SK-N-SH (cell line): ENCODE measurements at regions not wholly inside any gene's neighbourhood (a gene's known extent, or its start where the extent isn't known, plus 50 kb on each side); places are given as distances from the start of the nearest gene placed in this dataset.

ENCODE experiments used
- CTCF ChIA-PET: fragments of 300-600, 350-600 bp; formaldehyde crosslinking; extraction: SDS; loops from one replicate; lab custom pipeline; 2021; lab: Yijun Ruan, JAX
- POLR2A ChIA-PET: fragments of 350-600 bp; sonication (Branson Sonifier 250); formaldehyde crosslinking; extraction: SDS; loops from one replicate; lab custom pipeline; 2020; ENCODE audit warnings: antibody characterized with exemption, inconsistent platforms; lab: Yijun Ruan, JAX
- DNase-seq: peaks from one replicate; pipeline ENCODE4 v3.0.0; 2012
- H2AFZ ChIP-seq: fragments of 200-600 bp; sonication (generic); 2 replicates; pipeline ENCODE4 v1.8.1; 2016; ENCODE audit warnings: antibody characterized with exemption, mild to moderate bottlenecking, low read depth
- H3F3A ChIP-seq: fragments of 200-600 bp; sonication (generic); replicated peaks from 2 replicates; pipeline ENCODE3; 2016; ENCODE audit warnings: antibody characterized with exemption, mild to moderate bottlenecking; ENCODE audit not compliant: insufficient read depth
- H3K27ac ChIP-seq, 2 experiments: fragments of 200-500 bp in 1 of 2; fragments of 200-600 bp in 1 of 2; sonication (Bioruptor generic) in 1 of 2; sonication (generic), shearing (Covaris generic) in 1 of 2; 2 replicates each; pipeline versions ENCODE4 v1.5.1 to v1.6.1; 2014 to 2016; ENCODE audit warnings: low read depth in 2 of 2, inconsistent platforms in 1 of 2, low read length in 1 of 2, mild to moderate bottlenecking in 1 of 2, mixed read lengths in 1 of 2
- H3K27me3 ChIP-seq: fragments of 200-600 bp; sonication (generic), shearing (Covaris generic); 2 replicates; pipeline ENCODE4 v1.6.1; 2016; ENCODE audit warnings: mixed run types; ENCODE audit not compliant: insufficient read depth
- H3K36me3 ChIP-seq, 2 experiments: fragments of 200-500 bp in 1 of 2; fragments of 200-600 bp in 1 of 2; sonication (Bioruptor generic) in 1 of 2; sonication (generic) in 1 of 2; replicated peaks in 1 of 2; 2 replicates each; pipeline versions ENCODE3 to v1.5.1; 2014 to 2016; ENCODE audit warnings: low read length in 1 of 2, mild to moderate bottlenecking in 1 of 2; ENCODE audit not compliant: insufficient read depth in 2 of 2, control insufficient read depth in 1 of 2
- H3K4me1 ChIP-seq, 2 experiments: fragments of 200-500 bp in 1 of 2; fragments of 200-600 bp in 1 of 2; sonication (Bioruptor generic) in 1 of 2; sonication (generic), shearing (Covaris generic) in 1 of 2; 2 replicates each; pipeline versions ENCODE4 v1.5.1 to v1.6.1; 2014 to 2016; ENCODE audit warnings: low read depth in 1 of 2, low read length in 1 of 2, mixed run types in 1 of 2; ENCODE audit not compliant: insufficient read depth in 2 of 2, control insufficient read depth in 1 of 2
- H3K4me2 ChIP-seq: fragments of 200-600 bp; sonication (generic), shearing (Covaris generic); 2 replicates; pipeline ENCODE4 v1.6.1; 2017; ENCODE audit warnings: mixed run types
- H3K4me3 ChIP-seq, 2 experiments: fragments of 200-500 bp in 1 of 2; fragments of 200-600 bp in 1 of 2; sonication (Bioruptor generic) in 1 of 2; sonication (generic), shearing (Covaris generic) in 1 of 2; 2 replicates each; pipeline versions ENCODE4 v1.5.1 to v1.8.1; 2014 to 2016; ENCODE audit warnings: low read depth in 2 of 2, inconsistent platforms in 1 of 2, low read length in 1 of 2, mild to moderate bottlenecking in 1 of 2, mixed read lengths in 1 of 2, moderate library complexity in 1 of 2
- H3K79me2 ChIP-seq: fragments of 200-600 bp; sonication (generic); 2 replicates; pipeline ENCODE4 v1.8.1; 2017; ENCODE audit warnings: mild to moderate bottlenecking; ENCODE audit not compliant: insufficient read depth
- H3K9ac ChIP-seq: fragments of 200-600 bp; sonication (generic); 2 replicates; pipeline ENCODE4 v1.6.1; 2017; ENCODE audit warnings: mixed run types
- H3K9me2 ChIP-seq: fragments of 200-600 bp; sonication (generic); 2 replicates; pipeline ENCODE4 v1.6.1; 2017; ENCODE audit warnings: mixed run types
- H3K9me3 ChIP-seq: fragments of 200-600 bp; sonication (generic); 2 replicates; pipeline ENCODE4 v1.6.1; 2017; ENCODE audit warnings: mixed run types, mild to moderate bottlenecking, moderate library complexity
- H4K20me1 ChIP-seq: fragments of 200-600 bp; sonication (generic); 2 replicates; pipeline ENCODE4 v1.6.1; 2017; ENCODE audit warnings: mild to moderate bottlenecking, mixed run types; ENCODE audit not compliant: insufficient read depth
- CHD2 ChIP-seq: fragments of 150-350 bp; IDR thresholded peaks from 2 replicates; pipeline ENCODE4 v1.6.1; 2018; ENCODE audit warnings: low read length; ENCODE audit not compliant: partially characterized antibody
- EZH2phosphoT487 ChIP-seq: fragments of 200-600 bp; sonication (generic); IDR thresholded peaks from 2 replicates; pipeline ENCODE4 v1.6.1; 2017; ENCODE audit warnings: low read depth, mixed run types, mild to moderate bottlenecking, antibody characterized with exemption, moderate library complexity, borderline replicate concordance
- FOXJ3 ChIP-seq: sonication (generic); formaldehyde crosslinking; IDR thresholded peaks from 2 replicates; pipeline ENCODE4 v1.5.1; 2020; ENCODE audit warnings: mild to moderate bottlenecking, missing genetic modification reagents
- GATA2 ChIP-seq: sonication (generic); formaldehyde crosslinking; IDR thresholded peaks from 2 replicates; pipeline ENCODE4 v1.5.0; 2020; ENCODE audit warnings: mild to moderate bottlenecking, missing genetic modification reagents
- MEF2A ChIP-seq: IDR thresholded peaks from 2 replicates; pipeline ENCODE4 v1.4.0; 2012; ENCODE audit warnings: low read depth, borderline replicate concordance
- NFIC ChIP-seq: IDR thresholded peaks from 2 replicates; pipeline ENCODE4 v1.4.0; 2012; ENCODE audit warnings: borderline replicate concordance
- NRF1 ChIP-seq: IDR thresholded peaks from 2 replicates; pipeline ENCODE4 v1.6.1; 2012; ENCODE audit warnings: low read depth, mild to moderate bottlenecking, low read length
- POLR2AphosphoS5 ChIP-seq: IDR thresholded peaks from 2 replicates; pipeline ENCODE4 v1.6.1; 2012; ENCODE audit warnings: low read depth, low read length
- RAD21 ChIP-seq: IDR thresholded peaks from 2 replicates; pipeline ENCODE4 v1.6.1; 2012; ENCODE audit warnings: mild to moderate bottlenecking, low read length
- RFX5 ChIP-seq: IDR thresholded peaks from 2 replicates; pipeline ENCODE4 v1.6.1; 2012; ENCODE audit warnings: mild to moderate bottlenecking, improper control_type of control experiment, low read length
- TAF1 ChIP-seq: IDR thresholded peaks from 2 replicates; pipeline ENCODE4 v1.6.1; 2012; ENCODE audit warnings: low read depth, mild to moderate bottlenecking, low read length, moderate library complexity, borderline replicate concordance
- WGBS: methylation state at CpG from one replicate; pipeline ENCODE4 v1.1.6; 2017; ENCODE audit warnings: low lambda C conversion rate; 5-methylcytosine and 5-hydroxymethylcytosine counted together
- TF ChIP-seq, protein P1 (sequence below): IDR thresholded peaks from 2 replicates; pipeline ENCODE4 v1.4.0; 2012; ENCODE audit warnings: low read depth, borderline replicate concordance
- TF ChIP-seq, protein P2 (sequence below): IDR thresholded peaks from 2 replicates; pipeline ENCODE4 v1.6.1; 2012; ENCODE audit warnings: mild to moderate bottlenecking, low read depth, low read length, moderate library complexity
- TF ChIP-seq, protein P3 (sequence below): fragments of 200-600 bp; sonication (generic); IDR thresholded peaks from 2 replicates; pipeline ENCODE4 v1.6.1; 2017; ENCODE audit warnings: antibody characterized with exemption, mild to moderate bottlenecking, moderate library complexity
- TF ChIP-seq, protein P4 (sequence below): IDR thresholded peaks from 2 replicates; pipeline ENCODE4 v1.4.0; 2012; ENCODE audit warnings: low read depth, borderline replicate concordance
- TF ChIP-seq, protein P5 (sequence below): IDR thresholded peaks from 2 replicates; pipeline ENCODE4 v1.4.0; 2012; ENCODE audit warnings: low read depth

DNA sequence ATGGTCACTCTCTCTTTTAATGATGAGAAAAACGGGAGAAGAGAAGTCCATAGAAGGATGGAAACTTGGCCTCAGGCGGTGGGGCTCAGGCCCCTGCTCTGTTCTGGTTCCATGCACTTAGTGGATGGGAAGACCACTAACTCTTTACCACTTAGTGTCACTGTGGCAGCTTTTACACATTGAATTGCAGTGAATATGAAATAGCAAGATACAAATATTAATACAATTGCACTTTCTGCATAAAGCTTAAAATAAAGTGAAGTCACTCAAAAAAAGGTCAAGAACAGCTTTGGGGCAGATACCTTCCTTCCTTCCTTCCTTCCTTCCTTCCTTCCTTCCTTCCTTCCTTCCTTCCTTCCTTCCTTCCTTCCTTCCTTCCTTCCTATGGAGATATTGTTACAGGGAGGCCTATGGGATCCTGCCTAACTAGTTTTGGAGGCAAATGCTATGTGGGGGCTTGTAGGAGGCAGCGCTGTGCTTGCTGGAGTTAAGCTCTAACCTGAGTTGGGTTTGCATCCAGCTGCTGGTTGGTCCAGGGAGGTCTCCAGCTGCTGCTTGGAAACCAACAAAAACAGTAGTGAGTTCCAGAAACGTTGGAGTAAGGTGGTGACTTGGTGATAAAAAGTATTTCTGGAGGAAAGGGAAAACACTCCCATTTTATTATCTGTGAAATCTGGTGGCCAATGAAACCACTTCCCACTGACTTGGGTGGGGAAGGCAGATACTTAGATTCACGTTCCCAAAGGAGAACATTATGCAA, 62.3 kb upstream of the NKX2-2 start:
- POLR2A ChIA-PET: no interaction called here
- no peaks in the 10 kb centered on the region for H4K20me1 ChIP-seq
- H2AFZ ChIP-seq: no peak overlapping the region
- no peak overlapping the region for H3K27ac ChIP-seq
- no peak for DNase-seq
- no peaks in the 10 kb centered on the region for H3K9me2 ChIP-seq
- no peak overlapping the region for H3K4me3 ChIP-seq
- no peak for TF ChIP-seq TAF1
- TF ChIP-seq FOXJ3 (CRISPR knock-in tag): no peak
- TF ChIP-seq, protein P1, sequence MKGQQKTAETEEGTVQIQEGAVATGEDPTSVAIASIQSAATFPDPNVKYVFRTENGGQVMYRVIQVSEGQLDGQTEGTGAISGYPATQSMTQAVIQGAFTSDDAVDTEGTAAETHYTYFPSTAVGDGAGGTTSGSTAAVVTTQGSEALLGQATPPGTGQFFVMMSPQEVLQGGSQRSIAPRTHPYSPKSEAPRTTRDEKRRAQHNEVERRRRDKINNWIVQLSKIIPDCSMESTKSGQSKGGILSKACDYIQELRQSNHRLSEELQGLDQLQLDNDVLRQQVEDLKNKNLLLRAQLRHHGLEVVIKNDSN: no peak
- no peak for TF ChIP-seq NRF1
- TF ChIP-seq POLR2AphosphoS5: no peak
- TF ChIP-seq CHD2: no peak
- TF ChIP-seq NFIC: no peak
- TF ChIP-seq, protein P2, sequence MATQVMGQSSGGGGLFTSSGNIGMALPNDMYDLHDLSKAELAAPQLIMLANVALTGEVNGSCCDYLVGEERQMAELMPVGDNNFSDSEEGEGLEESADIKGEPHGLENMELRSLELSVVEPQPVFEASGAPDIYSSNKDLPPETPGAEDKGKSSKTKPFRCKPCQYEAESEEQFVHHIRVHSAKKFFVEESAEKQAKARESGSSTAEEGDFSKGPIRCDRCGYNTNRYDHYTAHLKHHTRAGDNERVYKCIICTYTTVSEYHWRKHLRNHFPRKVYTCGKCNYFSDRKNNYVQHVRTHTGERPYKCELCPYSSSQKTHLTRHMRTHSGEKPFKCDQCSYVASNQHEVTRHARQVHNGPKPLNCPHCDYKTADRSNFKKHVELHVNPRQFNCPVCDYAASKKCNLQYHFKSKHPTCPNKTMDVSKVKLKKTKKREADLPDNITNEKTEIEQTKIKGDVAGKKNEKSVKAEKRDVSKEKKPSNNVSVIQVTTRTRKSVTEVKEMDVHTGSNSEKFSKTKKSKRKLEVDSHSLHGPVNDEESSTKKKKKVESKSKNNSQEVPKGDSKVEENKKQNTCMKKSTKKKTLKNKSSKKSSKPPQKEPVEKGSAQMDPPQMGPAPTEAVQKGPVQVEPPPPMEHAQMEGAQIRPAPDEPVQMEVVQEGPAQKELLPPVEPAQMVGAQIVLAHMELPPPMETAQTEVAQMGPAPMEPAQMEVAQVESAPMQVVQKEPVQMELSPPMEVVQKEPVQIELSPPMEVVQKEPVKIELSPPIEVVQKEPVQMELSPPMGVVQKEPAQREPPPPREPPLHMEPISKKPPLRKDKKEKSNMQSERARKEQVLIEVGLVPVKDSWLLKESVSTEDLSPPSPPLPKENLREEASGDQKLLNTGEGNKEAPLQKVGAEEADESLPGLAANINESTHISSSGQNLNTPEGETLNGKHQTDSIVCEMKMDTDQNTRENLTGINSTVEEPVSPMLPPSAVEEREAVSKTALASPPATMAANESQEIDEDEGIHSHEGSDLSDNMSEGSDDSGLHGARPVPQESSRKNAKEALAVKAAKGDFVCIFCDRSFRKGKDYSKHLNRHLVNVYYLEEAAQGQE: no peak
- no peak for TF ChIP-seq GATA2 (CRISPR knock-in tag)
- no peak for TF ChIP-seq EZH2phosphoT487
- TF ChIP-seq, all 33 proteins: peak for 0
- WGBS: 1% methylated on average over 5 of the region's 5 CpGs
- Histone ChIP-seq H3K9me3 (no peaks in the 10 kb centered on the region), H3K4me2 (no peak overlapping the region), H3K79me2 (no peaks in the 10 kb centered on the region), H3K27me3 (peaks cover 45% of the 10 kb centered on the region; the same call in 1 of the 2 replicates), H3K36me3 (no peaks in the 10 kb centered on the region), H3K9ac (no peak overlapping the region), H3K4me1 (no peaks in the 10 kb centered on the region), H3F3A (no peaks in the 10 kb centered on the region)
- CTCF ChIA-PET: interaction anchor here (1.3 to 2.1 kb wide), 2 partner anchors 39 to 739 kb away, joined by 3 to 6 read pairs; no protein-coding TSS in a partner anchor

DNA sequence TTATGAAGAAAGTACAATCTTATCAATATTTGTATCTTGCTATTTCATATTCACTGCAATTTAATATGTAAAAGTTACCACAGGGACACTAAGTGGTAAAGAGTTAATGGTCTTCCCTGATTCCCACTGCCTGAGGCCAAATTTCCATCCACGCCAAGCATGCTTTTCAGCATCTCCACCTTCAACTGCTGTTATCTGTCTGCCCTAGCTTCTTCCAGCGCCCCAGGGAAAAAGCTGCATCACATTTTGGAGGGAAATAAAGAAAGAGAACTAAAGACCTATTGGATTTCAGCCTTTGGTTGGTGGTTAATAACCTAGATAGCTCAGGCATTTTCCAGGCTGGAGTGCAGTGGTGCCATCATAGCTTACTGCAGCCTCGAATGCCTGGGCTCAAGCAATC, 61.3 kb upstream of the NKX2-2 start:
- H3K79me2 ChIP-seq: no peaks in the 10 kb centered on the region
- no peaks in the 10 kb centered on the region; a peak in 1 of 4 replicates for H3K4me1 ChIP-seq
- no peak overlapping the region for H3K4me3 ChIP-seq
- H2AFZ ChIP-seq: no peak overlapping the region
- H3K9me3 ChIP-seq: no peaks in the 10 kb centered on the region
- no peak for DNase-seq
- H3K27ac ChIP-seq: no peak overlapping the region
- 4% methylated on average over 3 of the region's 3 CpGs for WGBS
- no peaks in the 10 kb centered on the region for H3F3A ChIP-seq
- H3K4me2 ChIP-seq: no peak overlapping the region
- H3K36me3 ChIP-seq: no peaks in the 10 kb centered on the region
- POLR2A ChIA-PET: no interaction called here
- no peaks in the 10 kb centered on the region for H4K20me1 ChIP-seq
- CTCF ChIA-PET: interaction anchor here (1.0 to 2.1 kb wide), 3 partner anchors 40 to 738 kb away, joined by 5 to 6 read pairs (median 5); no protein-coding TSS in a partner anchor
- H3K9me2 ChIP-seq: no peaks in the 10 kb centered on the region
- peaks cover 35% of the 10 kb centered on the region; the same call in 1 of the 2 replicates for H3K27me3 ChIP-seq
- no peak overlapping the region for H3K9ac ChIP-seq
- TF ChIP-seq EZH2phosphoT487: no peak
- TF ChIP-seq, protein P3, sequence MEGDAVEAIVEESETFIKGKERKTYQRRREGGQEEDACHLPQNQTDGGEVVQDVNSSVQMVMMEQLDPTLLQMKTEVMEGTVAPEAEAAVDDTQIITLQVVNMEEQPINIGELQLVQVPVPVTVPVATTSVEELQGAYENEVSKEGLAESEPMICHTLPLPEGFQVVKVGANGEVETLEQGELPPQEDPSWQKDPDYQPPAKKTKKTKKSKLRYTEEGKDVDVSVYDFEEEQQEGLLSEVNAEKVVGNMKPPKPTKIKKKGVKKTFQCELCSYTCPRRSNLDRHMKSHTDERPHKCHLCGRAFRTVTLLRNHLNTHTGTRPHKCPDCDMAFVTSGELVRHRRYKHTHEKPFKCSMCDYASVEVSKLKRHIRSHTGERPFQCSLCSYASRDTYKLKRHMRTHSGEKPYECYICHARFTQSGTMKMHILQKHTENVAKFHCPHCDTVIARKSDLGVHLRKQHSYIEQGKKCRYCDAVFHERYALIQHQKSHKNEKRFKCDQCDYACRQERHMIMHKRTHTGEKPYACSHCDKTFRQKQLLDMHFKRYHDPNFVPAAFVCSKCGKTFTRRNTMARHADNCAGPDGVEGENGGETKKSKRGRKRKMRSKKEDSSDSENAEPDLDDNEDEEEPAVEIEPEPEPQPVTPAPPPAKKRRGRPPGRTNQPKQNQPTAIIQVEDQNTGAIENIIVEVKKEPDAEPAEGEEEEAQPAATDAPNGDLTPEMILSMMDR: no peak
- TF ChIP-seq, protein P4, sequence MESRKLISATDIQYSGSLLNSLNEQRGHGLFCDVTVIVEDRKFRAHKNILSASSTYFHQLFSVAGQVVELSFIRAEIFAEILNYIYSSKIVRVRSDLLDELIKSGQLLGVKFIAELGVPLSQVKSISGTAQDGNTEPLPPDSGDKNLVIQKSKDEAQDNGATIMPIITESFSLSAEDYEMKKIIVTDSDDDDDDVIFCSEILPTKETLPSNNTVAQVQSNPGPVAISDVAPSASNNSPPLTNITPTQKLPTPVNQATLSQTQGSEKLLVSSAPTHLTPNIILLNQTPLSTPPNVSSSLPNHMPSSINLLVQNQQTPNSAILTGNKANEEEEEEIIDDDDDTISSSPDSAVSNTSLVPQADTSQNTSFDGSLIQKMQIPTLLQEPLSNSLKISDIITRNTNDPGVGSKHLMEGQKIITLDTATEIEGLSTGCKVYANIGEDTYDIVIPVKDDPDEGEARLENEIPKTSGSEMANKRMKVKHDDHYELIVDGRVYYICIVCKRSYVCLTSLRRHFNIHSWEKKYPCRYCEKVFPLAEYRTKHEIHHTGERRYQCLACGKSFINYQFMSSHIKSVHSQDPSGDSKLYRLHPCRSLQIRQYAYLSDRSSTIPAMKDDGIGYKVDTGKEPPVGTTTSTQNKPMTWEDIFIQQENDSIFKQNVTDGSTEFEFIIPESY: no peak
- TF ChIP-seq NRF1: no peak
- TF ChIP-seq TAF1: no peak
- no peak for TF ChIP-seq RAD21
- TF ChIP-seq MEF2A: no peak
- TF ChIP-seq RFX5: no peak
- TF ChIP-seq, protein P5, sequence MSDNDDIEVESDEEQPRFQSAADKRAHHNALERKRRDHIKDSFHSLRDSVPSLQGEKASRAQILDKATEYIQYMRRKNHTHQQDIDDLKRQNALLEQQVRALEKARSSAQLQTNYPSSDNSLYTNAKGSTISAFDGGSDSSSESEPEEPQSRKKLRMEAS: no peak
- no peak for TF ChIP-seq GATA2 (CRISPR knock-in tag)
